Activated B cell treated with CpG ODN at 0.5 μM for 24 hours (primary cell): ENCODE measurements at regions not wholly inside any gene's neighbourhood (a gene's known extent, or its start where the extent isn't known, plus 50 kb on each side); places are given as distances from the start of the nearest gene placed in this dataset.

ENCODE experiments used
- ATAC-seq: fragments of 200-7000 bp; cut with Tn5 transposase; one replicate; pipeline ENCODE4 v1.10.0; 2021; ENCODE audit warnings: low read depth, mild to moderate bottlenecking, moderate library complexity
- CTCF ChIA-PET: fragments of 350-600 bp; sonication (Branson Sonifier 250); formaldehyde crosslinking; loops from one replicate; lab custom pipeline; 2021; ENCODE audit warnings: antibody characterized with exemption; lab: Charles Lee
- POLR2A ChIA-PET: fragments of 350-600 bp; sonication (Branson Sonifier 250); formaldehyde crosslinking; loops from one replicate; lab custom pipeline; 2021; ENCODE audit warnings: antibody characterized with exemption; lab: Charles Lee
- DNase-seq: peaks from one replicate; pipeline ENCODE4 v3.0.0; 2022
- H3K27ac Mint-ChIP-seq: one replicate; pipeline ENCODE4 v1.8.0; 2020; ENCODE audit warnings: mixed read lengths
- H3K27me3 Mint-ChIP-seq: one replicate; pipeline ENCODE4 v1.8.0; 2021; ENCODE audit warnings: mixed read lengths
- H3K36me3 Mint-ChIP-seq: one replicate; pipeline ENCODE4 v1.8.0; 2021; ENCODE audit warnings: low read depth, mixed read lengths
- H3K4me1 Mint-ChIP-seq: one replicate; pipeline ENCODE4 v1.8.0; 2021; ENCODE audit warnings: mixed read lengths
- H3K4me3 Mint-ChIP-seq: one replicate; pipeline ENCODE4 v1.8.0; 2020; ENCODE audit warnings: mild to moderate bottlenecking, mixed read lengths
- H3K9me3 Mint-ChIP-seq: one replicate; pipeline ENCODE4 v1.8.0; 2020; ENCODE audit warnings: mixed read lengths
- intact Hi-C: fragments of 100-400 bp; cut with micrococcal nuclease; formaldehyde crosslinking; loops from one replicate; pipeline ENCODE4 v1.15.1; 2024
- TF ChIP-seq, protein P1 (sequence below): fragments of 200-600 bp; IDR thresholded peaks from one replicate; pipeline ENCODE4 v1.8.0; 2022; ENCODE audit warnings: antibody characterized with exemption, mild to moderate bottlenecking

DNA sequence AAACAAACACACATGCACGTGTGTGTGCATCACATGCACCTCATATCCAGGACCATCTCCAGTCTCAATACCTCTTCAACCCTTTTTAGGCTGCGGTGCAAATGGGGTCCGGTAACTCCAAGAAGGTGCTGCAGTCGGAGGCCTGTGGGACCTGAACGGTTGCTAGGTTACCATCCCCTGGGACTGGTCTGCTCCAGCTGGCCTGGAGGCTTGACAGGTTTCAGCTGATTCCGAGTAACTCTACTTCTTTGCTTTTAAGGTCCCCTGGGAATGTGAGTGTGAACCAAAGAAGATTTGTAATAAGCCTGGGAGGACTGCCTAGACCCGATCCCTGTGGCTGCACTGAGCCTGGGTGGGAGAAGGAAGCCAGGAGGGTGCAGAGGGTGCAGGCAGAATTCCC, 117.5 kb downstream of the CCNA1 start:
- ChIA-PET POLR2A (no interaction called here), CTCF (no interaction called here)
- Mint-ChIP-seq H3K4me3 (no peak overlapping the region), H3K36me3 (no peaks in the 10 kb centered on the region), H3K9me3 (no peaks in the 10 kb centered on the region), H3K27me3 (peaks cover 11% of the 10 kb centered on the region), H3K27ac (no peak overlapping the region), H3K4me1 (peaks cover 41% of the 10 kb centered on the region)
- intact Hi-C loops: no loop called here
- DNase-seq (no peak), ATAC-seq (no peak)
- TF ChIP-seq, protein P1, sequence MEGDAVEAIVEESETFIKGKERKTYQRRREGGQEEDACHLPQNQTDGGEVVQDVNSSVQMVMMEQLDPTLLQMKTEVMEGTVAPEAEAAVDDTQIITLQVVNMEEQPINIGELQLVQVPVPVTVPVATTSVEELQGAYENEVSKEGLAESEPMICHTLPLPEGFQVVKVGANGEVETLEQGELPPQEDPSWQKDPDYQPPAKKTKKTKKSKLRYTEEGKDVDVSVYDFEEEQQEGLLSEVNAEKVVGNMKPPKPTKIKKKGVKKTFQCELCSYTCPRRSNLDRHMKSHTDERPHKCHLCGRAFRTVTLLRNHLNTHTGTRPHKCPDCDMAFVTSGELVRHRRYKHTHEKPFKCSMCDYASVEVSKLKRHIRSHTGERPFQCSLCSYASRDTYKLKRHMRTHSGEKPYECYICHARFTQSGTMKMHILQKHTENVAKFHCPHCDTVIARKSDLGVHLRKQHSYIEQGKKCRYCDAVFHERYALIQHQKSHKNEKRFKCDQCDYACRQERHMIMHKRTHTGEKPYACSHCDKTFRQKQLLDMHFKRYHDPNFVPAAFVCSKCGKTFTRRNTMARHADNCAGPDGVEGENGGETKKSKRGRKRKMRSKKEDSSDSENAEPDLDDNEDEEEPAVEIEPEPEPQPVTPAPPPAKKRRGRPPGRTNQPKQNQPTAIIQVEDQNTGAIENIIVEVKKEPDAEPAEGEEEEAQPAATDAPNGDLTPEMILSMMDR: no peak

DNA sequence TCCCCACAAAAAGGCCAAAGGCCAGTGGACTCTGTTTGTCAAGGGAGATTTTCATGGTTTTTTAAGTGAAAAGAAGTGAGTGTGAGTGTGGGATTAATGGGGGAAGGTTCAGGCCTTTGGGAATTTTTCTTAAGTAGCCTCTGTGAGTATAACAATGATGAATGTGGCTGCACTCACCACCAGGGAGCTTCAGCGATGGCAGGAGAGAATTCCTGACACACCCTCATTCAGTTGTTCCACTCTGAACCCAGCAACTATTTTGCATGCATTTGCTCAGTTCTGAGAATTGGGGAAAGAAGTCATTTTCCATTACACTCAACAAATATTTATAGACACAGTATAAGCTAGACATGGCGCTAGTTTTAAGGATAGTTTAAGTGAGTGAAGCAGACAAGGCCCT, 117.9 kb downstream of the CCNA1 start:
- Mint-ChIP-seq H3K36me3 (no peaks in the 10 kb centered on the region), H3K9me3 (no peaks in the 10 kb centered on the region), H3K4me3 (no peak overlapping the region), H3K27me3 (peaks cover 11% of the 10 kb centered on the region), H3K27ac (no peak overlapping the region), H3K4me1 (peaks cover 45% of the 10 kb centered on the region)
- intact Hi-C loops: no loop called here
- TF ChIP-seq, protein P1: no peak
- ChIA-PET CTCF (no interaction called here), POLR2A (no interaction called here)
- ATAC-seq (no peak), DNase-seq (no peak)

DNA sequence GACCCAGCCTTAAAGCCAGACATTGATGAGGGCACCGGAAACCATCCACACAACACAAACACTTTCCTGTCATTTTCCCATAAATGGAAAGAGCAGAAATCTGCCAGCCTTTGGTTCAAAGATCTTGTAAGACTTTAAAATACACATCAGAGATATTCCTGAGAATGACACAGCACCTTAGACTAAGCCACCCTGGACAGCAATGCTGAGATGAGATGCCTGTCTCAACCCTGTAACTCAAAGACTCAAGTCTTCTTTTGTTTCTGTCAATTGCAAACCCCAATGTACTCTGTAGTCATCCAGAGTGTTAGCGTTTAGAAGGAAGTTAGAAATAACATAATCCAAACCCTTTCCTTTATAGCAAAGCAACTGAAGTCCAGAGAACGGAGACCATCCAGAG, 119.2 kb downstream of the CCNA1 start:
- CTCF ChIA-PET: no interaction called here
- Mint-ChIP-seq H3K4me1 (peaks cover 51% of the 10 kb centered on the region), H3K4me3 (no peak overlapping the region), H3K27ac (no peak overlapping the region), H3K27me3 (peaks cover 11% of the 10 kb centered on the region), H3K36me3 (no peaks in the 10 kb centered on the region), H3K9me3 (no peaks in the 10 kb centered on the region)
- DNase-seq (no peak), ATAC-seq (no peak)
- POLR2A ChIA-PET: no interaction called here
- intact Hi-C loops: no loop called here
- TF ChIP-seq, protein P1: no peak

DNA sequence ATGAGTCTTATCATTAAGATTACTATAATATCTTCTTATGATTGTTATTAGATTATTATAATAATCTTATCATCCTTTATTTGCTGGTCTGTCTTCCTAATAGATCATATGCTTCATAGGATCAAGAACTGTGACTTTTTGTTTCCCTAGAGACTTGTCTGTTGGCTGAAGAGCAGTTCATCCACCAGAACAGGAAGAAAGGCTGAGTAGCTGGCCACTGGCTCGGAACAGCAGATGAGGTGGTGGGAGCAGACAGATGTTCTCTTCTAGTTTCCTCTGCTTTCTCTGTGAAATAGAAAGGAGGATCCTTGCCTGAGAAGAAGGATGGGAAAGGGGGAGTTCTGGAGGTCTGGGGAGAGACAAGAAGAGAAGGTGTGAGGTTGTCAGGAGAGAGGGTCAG, 120.0 kb downstream of the CCNA1 start:
- H3K36me3 Mint-ChIP-seq: no peaks in the 10 kb centered on the region
- H3K4me1 Mint-ChIP-seq: peaks cover 51% of the 10 kb centered on the region
- peak overlapping the region; percentile 51 for H3K27ac Mint-ChIP-seq
- ChIA-PET CTCF (no interaction called here), POLR2A (no interaction called here)
- ATAC-seq (peak; percentile 67), DNase-seq (no peak)
- TF ChIP-seq, protein P1: no peak
- H3K4me3 Mint-ChIP-seq: peak overlapping the region; percentile 39
- peaks cover 9% of the 10 kb centered on the region for H3K27me3 Mint-ChIP-seq
- no peaks in the 10 kb centered on the region for H3K9me3 Mint-ChIP-seq
- intact Hi-C loops: no loop called here

DNA sequence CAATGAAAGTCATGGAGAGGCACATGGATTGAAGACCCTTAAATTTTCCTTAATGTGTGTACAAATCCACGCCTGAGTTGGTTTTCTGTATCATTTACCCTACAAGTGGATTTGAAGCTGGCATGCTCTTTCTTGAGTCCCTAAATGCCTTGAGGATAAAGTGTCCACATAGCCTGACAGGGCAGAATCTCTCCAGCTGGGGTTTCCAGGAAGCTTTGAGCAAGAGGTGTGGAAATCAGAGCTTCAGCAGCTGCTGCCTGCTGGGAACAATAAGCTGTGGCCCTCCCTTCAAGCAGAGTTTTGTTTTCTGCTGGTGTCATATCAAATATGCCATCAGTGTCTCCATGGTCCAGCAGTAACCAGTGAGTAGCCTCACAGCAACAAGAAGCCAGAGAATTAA, 120.3 kb upstream of the SERTM1 start:
- intact Hi-C loops: no loop called here
- H3K27me3 Mint-ChIP-seq: peaks cover 6% of the 10 kb centered on the region
- DNase-seq (no peak), ATAC-seq (no peak)
- TF ChIP-seq, protein P1: no peak
- H3K36me3 Mint-ChIP-seq: no peaks in the 10 kb centered on the region
- H3K27ac Mint-ChIP-seq: no peak overlapping the region
- CTCF ChIA-PET: no interaction called here
- POLR2A ChIA-PET: no interaction called here
- no peak overlapping the region for H3K4me3 Mint-ChIP-seq
- H3K9me3 Mint-ChIP-seq: peaks cover 3% of the 10 kb centered on the region
- peaks cover 51% of the 10 kb centered on the region for H3K4me1 Mint-ChIP-seq
